ENCODE measurements at regions not wholly inside any gene's neighbourhood (a gene's known extent, or its start where the extent isn't known, plus 50 kb on each side); places are given as distances from the start of the nearest gene placed in this dataset.

DNA sequence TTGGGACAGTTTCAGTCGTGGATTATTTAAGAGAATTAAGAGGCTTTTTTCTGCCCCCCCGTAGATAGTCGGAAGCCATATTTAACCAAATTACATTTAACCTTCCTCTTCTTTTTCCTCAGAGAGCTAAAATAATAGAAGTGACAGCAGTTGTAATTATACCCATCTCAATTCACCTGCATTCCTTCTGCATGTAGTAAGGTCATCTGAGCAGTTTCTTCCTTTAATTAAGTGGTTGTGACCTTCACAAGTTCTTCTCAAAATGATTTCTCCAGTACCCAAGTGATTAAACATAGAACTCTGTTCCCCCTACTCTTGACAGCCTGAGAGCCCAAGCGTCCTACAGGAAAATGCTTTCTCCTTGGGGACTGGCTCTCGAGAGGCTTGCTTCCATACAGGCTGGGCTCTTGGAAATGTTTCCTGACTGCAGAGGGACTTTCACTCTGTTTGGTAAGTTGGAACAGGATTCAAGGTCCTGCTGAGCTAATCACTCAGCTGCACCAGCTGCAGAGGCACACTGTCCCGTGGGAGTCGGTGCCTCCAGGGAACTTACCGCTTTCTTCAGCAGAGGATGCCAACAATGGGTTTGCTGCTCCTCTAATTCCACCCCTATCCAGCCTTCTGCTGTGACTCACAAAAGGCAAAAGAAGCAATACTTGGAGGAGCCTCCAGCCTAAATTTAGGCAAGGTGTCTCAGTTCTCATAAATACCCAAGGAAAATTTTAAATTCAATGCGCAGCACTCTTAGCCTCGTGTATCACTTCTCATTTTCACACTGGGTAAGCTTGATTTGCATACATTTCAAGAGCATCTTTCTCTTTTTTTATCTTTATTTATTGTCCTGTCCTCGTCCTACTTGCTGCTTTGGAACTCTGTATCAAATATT is 414.9 kb downstream of the KIF16B start:
- TF ChIP-seq POLR2A (IDR thresholded peaks at IDR 0.05; ENCODE audit: low read depth, low read length) (no peak), PAX5 (IDR thresholded peaks at IDR 0.05; ENCODE audit: insufficient read depth, low read length, severe bottlenecking) (no peak), POLR2AphosphoS5 (IDR thresholded peaks at IDR 0.05; ENCODE audit: low read depth, low read length) (no peak)
